Endodermal cell (in vitro differentiated cells): ENCODE measurements at regions not wholly inside any gene's neighbourhood (a gene's known extent, or its start where the extent isn't known, plus 50 kb on each side); places are given as distances from the start of the nearest gene placed in this dataset.

ENCODE experiments used
- DNase-seq: peaks from one replicate; pipeline ENCODE4 v3.0.0-alpha.2; 2017
- H3K27ac ChIP-seq: 2 replicates; pipeline ENCODE4 v1.5.1; 2013; ENCODE audit warnings: mild to moderate bottlenecking, low read depth, low read length, moderate library complexity
- H3K27me3 ChIP-seq: 2 replicates; pipeline ENCODE4 v1.6.1; 2013; ENCODE audit warnings: mild to moderate bottlenecking, low read length, moderate library complexity; ENCODE audit not compliant: insufficient read depth, control insufficient read depth, poor library complexity, severe bottlenecking
- H3K36me3 ChIP-seq: 2 replicates; pipeline ENCODE4 v1.7.0; 2013; ENCODE audit warnings: mild to moderate bottlenecking, low read length, moderate library complexity; ENCODE audit not compliant: control insufficient read depth, insufficient read depth
- H3K4me1 ChIP-seq: one replicate; pipeline ENCODE4 v1.7.0; 2013; ENCODE audit warnings: low read length; ENCODE audit not compliant: control insufficient read depth, insufficient read depth
- H3K4me3 ChIP-seq: 2 replicates; pipeline ENCODE4 v1.5.1; 2013; ENCODE audit warnings: mild to moderate bottlenecking, low read length, moderate library complexity
- H3K9ac ChIP-seq: 2 replicates; pipeline ENCODE4 v1.6.1; 2013; ENCODE audit warnings: mild to moderate bottlenecking, low read length, moderate library complexity; ENCODE audit not compliant: poor library complexity, severe bottlenecking; ENCODE audit errors: extremely low read depth
- H3K9me3 ChIP-seq: 2 replicates; pipeline ENCODE4 v1.6.1; 2013; ENCODE audit warnings: mild to moderate bottlenecking, low read length, moderate library complexity; ENCODE audit not compliant: control insufficient read depth
- H3K27ac Mint-ChIP-seq: 2 replicates; pipeline ENCODE4 v1.8.0; 2020; ENCODE audit warnings: mixed read lengths
- H3K27me3 Mint-ChIP-seq: 2 replicates; pipeline ENCODE4 v1.8.0; 2021; ENCODE audit warnings: mild to moderate bottlenecking, mixed read lengths; ENCODE audit not compliant: insufficient read depth
- H3K36me3 Mint-ChIP-seq: 2 replicates; pipeline ENCODE4 v1.8.0; 2020; ENCODE audit warnings: low read depth, mixed read lengths
- H3K4me1 Mint-ChIP-seq: 2 replicates; pipeline ENCODE4 v1.8.0; 2020; ENCODE audit warnings: mixed read lengths
- H3K4me3 Mint-ChIP-seq: 2 replicates; pipeline ENCODE4 v1.8.0; 2020; ENCODE audit warnings: mild to moderate bottlenecking, moderate library complexity, mixed read lengths
- H3K9me3 Mint-ChIP-seq: 2 replicates; pipeline ENCODE4 v1.8.0; 2020; ENCODE audit warnings: mild to moderate bottlenecking, mixed read lengths
- WGBS, 2 experiments: methylation state at CpG; one replicate each; pipeline versions ENCODE4 v1.1.5 to v1.1.7; 2013; ENCODE audit warnings: missing lambda C conversion rate in 2 of 2, mixed read lengths in 1 of 2; ENCODE audit not compliant: insufficient coverage in 1 of 2, insufficient read length in 1 of 2; 5-methylcytosine and 5-hydroxymethylcytosine counted together
- TF ChIP-seq, protein P1 (sequence below): fragments of 200-600 bp; sonication (generic); conservative IDR thresholded peaks from 2 replicates; pipeline ENCODE4 v1.5.0; 2021; ENCODE audit warnings: antibody characterized with exemption, mild to moderate bottlenecking

GRCh38 chr12:25623816-25624215 lies 70.7 kb upstream of the LMNTD1 start:
- Mint-ChIP-seq H3K27me3 (no peaks in the 10 kb centered on the region), H3K4me1 (peaks cover 16% of the 10 kb centered on the region), H3K36me3 (peaks cover 20% of the 10 kb centered on the region), H3K9me3 (peaks cover 13% of the 10 kb centered on the region), H3K27ac (no peak overlapping the region), H3K4me3 (no peak overlapping the region)
- Histone ChIP-seq H3K4me3 (peak overlapping the region; percentile 43), H3K27me3 (no peaks in the 10 kb centered on the region), H3K36me3 (peaks cover 21% of the 10 kb centered on the region), H3K9me3 (peaks cover 20% of the 10 kb centered on the region), H3K4me1 (no peaks in the 10 kb centered on the region), H3K9ac (no peak overlapping the region), H3K27ac (no peak overlapping the region)
- no peak for DNase-seq
- TF ChIP-seq, protein P1, sequence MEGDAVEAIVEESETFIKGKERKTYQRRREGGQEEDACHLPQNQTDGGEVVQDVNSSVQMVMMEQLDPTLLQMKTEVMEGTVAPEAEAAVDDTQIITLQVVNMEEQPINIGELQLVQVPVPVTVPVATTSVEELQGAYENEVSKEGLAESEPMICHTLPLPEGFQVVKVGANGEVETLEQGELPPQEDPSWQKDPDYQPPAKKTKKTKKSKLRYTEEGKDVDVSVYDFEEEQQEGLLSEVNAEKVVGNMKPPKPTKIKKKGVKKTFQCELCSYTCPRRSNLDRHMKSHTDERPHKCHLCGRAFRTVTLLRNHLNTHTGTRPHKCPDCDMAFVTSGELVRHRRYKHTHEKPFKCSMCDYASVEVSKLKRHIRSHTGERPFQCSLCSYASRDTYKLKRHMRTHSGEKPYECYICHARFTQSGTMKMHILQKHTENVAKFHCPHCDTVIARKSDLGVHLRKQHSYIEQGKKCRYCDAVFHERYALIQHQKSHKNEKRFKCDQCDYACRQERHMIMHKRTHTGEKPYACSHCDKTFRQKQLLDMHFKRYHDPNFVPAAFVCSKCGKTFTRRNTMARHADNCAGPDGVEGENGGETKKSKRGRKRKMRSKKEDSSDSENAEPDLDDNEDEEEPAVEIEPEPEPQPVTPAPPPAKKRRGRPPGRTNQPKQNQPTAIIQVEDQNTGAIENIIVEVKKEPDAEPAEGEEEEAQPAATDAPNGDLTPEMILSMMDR, result no peak
- 93 to 100% methylated on average over 1 of the region's 1 CpG for WGBS, 2 experiments

GRCh38 chr12:25625146-25625545 lies 72.1 kb upstream of the LMNTD1 start:
- no peak for DNase-seq
- H3K9me3 Mint-ChIP-seq, result peaks cover 13% of the 10 kb centered on the region
- Histone ChIP-seq H3K27me3 (no peaks in the 10 kb centered on the region), H3K9ac (no peak overlapping the region), H3K9me3 (peaks cover 20% of the 10 kb centered on the region), H3K27ac (no peak overlapping the region), H3K36me3 (peaks cover 21% of the 10 kb centered on the region), H3K4me1 (no peaks in the 10 kb centered on the region), H3K4me3 (peak overlapping the region; percentile 43)
- H3K36me3 Mint-ChIP-seq, result peaks cover 20% of the 10 kb centered on the region
- H3K27ac Mint-ChIP-seq, result no peak overlapping the region
- peaks cover 27% of the 10 kb centered on the region for H3K4me1 Mint-ChIP-seq
- TF ChIP-seq, protein P1, result no peak
- no peaks in the 10 kb centered on the region for H3K27me3 Mint-ChIP-seq
- whole genome bisulfite sequencing, 2 experiments, result 100% methylated on average over 2 of the region's 2 CpGs; no CpG with 5 or more reads in 1 of the 2 experiments
- no peak overlapping the region for H3K4me3 Mint-ChIP-seq

DNA sequence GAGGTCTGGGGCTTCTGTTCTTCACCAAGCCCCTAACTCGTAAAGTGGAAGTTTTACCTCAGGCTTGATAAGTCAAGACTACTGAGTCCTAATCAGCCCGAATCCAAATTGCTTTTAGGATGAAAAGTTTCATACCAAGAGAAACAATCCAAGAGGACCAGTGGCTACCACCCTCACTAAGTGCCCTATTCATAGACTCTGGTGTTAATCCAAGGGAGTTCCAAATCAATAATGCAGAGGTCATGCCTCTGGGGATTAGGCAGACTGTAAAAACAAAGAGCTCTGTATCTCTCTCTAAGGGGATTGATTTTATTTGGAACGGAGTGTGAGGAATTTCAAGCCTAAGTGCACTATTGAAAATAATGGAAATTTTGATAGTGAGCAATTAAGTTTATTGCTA lies 76.3 kb upstream of the LMNTD1 start:
- peak overlapping the region; percentile 51 for H3K9ac ChIP-seq
- no peaks in the 10 kb centered on the region for H3K4me1 ChIP-seq
- Mint-ChIP-seq H3K27me3 (peaks cover 9% of the 10 kb centered on the region), H3K9me3 (peaks cover 27% of the 10 kb centered on the region), H3K4me3 (peak overlapping the region; percentile 62), H3K36me3 (peaks cover 13% of the 10 kb centered on the region), H3K27ac (peak overlapping the region; percentile 37), H3K4me1 (peaks cover 49% of the 10 kb centered on the region)
- H3K4me3 ChIP-seq, result peak overlapping the region; percentile 86
- DNase-seq, result no peak
- H3K9me3 ChIP-seq, result peaks cover 28% of the 10 kb centered on the region
- H3K27me3 ChIP-seq, result no peaks in the 10 kb centered on the region
- WGBS, 2 experiments, result 41 to 67% methylated on average over 3 of the region's 3 CpGs
- peaks cover 11% of the 10 kb centered on the region for H3K36me3 ChIP-seq
- H3K27ac ChIP-seq, result no peak overlapping the region
- TF ChIP-seq, protein P1, result no peak
